SW480 (cell line): ENCODE measurements at regions not wholly inside any gene's neighbourhood (a gene's known extent, or its start where the extent isn't known, plus 50 kb on each side); places are given as distances from the start of the nearest gene placed in this dataset.
"Not testable (repeated sequence)": the region's sequence is repeated elsewhere in the genome, so short reads cannot be mapped to it uniquely, and the experiment has no call there.

Experiments
- DNase-seq: peaks from one replicate; pipeline ENCODE4 v3.0.0-alpha.2; 2016; ENCODE audit warnings: low spot score

GRCh38 chr10:76815505-76815904, 822.1 kb downstream of the KCNMA1 start:
- not testable (repeated sequence) for DNase-seq

- no peak for DNase-seq
Measured at GRCh38 chr10:76811430-76811829, 826.2 kb downstream of the KCNMA1 start.

GRCh38 chr10:76788452-76788811, 849.2 kb downstream of the KCNMA1 start:
- no peak for DNase-seq

- DNase-seq = no peak
Measured at GRCh38 chr10:76787746-76788451, 849.7 kb downstream of the KCNMA1 start.

GRCh38 chr10:76786504-76787072, 851.0 kb downstream of the KCNMA1 start:
- no peak for DNase-seq

GRCh38 chr10:76784076-76784475, 853.5 kb downstream of the KCNMA1 start:
- DNase-seq = no peak

GRCh38 chr10:76779796-76780301, 857.8 kb downstream of the KCNMA1 start:
- no peak for DNase-seq

GRCh38 chr10:76778914-76779795, 858.5 kb downstream of the KCNMA1 start:
- no peak for DNase-seq

- DNase-seq = no peak
Measured at GRCh38 chr10:76774987-76775603, 862.5 kb downstream of the KCNMA1 start.

- DNase-seq = no peak
Measured at GRCh38 chr10:76769582-76769981, 868.0 kb downstream of the KCNMA1 start.

GRCh38 chr10:76769161-76769560, 868.4 kb downstream of the KCNMA1 start:
- DNase-seq = no peak

- no peak for DNase-seq
Measured at GRCh38 chr10:76766682-76767081, 870.9 kb downstream of the KCNMA1 start.

GRCh38 chr10:76764921-76765320, 872.7 kb downstream of the KCNMA1 start:
- DNase-seq = not testable (repeated sequence)

GRCh38 chr10:76764177-76764576, 873.4 kb downstream of the KCNMA1 start:
- no peak for DNase-seq

GRCh38 chr10:76763376-76763775, 874.2 kb downstream of the KCNMA1 start:
- no peak for DNase-seq

GRCh38 chr10:76759681-76760080, 877.9 kb downstream of the KCNMA1 start:
- DNase-seq = no peak

GRCh38 chr10:76743169-76743568, 894.4 kb downstream of the KCNMA1 start:
- no peak for DNase-seq

- no peak for DNase-seq
Measured at GRCh38 chr10:76740514-76740913, 897.1 kb downstream of the KCNMA1 start.

GRCh38 chr10:76738991-76739390, 898.6 kb downstream of the KCNMA1 start:
- no peak for DNase-seq

GRCh38 chr10:76736815-76737618, 900.6 kb downstream of the KCNMA1 start:
- no peak for DNase-seq

GRCh38 chr10:76736392-76736791, 901.2 kb downstream of the KCNMA1 start:
- no peak for DNase-seq

- DNase-seq = no peak
Measured at GRCh38 chr10:76735866-76736265, 901.7 kb downstream of the KCNMA1 start.
